Colonic mucosa (tissue), 4 donors: ENCODE measurements at regions not wholly inside any gene's neighbourhood (a gene's known extent, or its start where the extent isn't known, plus 50 kb on each side); places are given as distances from the start of the nearest gene placed in this dataset.
"Not testable (repeated sequence)": the region's sequence is repeated elsewhere in the genome, so short reads cannot be mapped to it uniquely, and the experiment has no call there.

ENCODE experiments used
- DNase-seq: peaks from one replicate; pipeline ENCODE4 v3.0.0-alpha.2; 2020
- H3K27ac ChIP-seq: fragments of 200-600 bp; one replicate; pipeline ENCODE4 v1.8.0; 2021
- H3K27me3 ChIP-seq: fragments of 200-600 bp; one replicate; pipeline ENCODE4 v1.8.0; 2021
- H3K36me3 ChIP-seq: fragments of 200-600 bp; one replicate; pipeline ENCODE4 v1.8.0; 2021
- H3K4me1 ChIP-seq: fragments of 200-600 bp; one replicate; pipeline ENCODE4 v1.8.0; 2021; ENCODE audit warnings: mild to moderate bottlenecking
- H3K4me3 ChIP-seq: fragments of 200-600 bp; one replicate; pipeline ENCODE4 v1.8.0; 2021
- H3K9ac ChIP-seq, 2 donors: one replicate each; pipeline ENCODE4 v1.7.0; 2013; ENCODE audit warnings: control low read depth in 2 of 2, low read depth in 2 of 2, low read length in 2 of 2
- H3K9me3 ChIP-seq: fragments of 200-600 bp; one replicate; pipeline ENCODE4 v1.8.0; 2021
- intact Hi-C: fragments of 100-400 bp; cut with DNase I; formaldehyde crosslinking; loops from one replicate; pipeline ENCODE4 v1.14.1; 2022
- TF ChIP-seq, protein P1 (sequence below): fragments of 200-600 bp; IDR thresholded peaks from one replicate; pipeline ENCODE4 v1.8.0; 2022; ENCODE audit warnings: antibody characterized with exemption, mild to moderate bottlenecking
- donor health status: healthy.
- donor health status: DM: no; HTN: no; CAD: no.
- donor health status: DM: no; HTN: no; CAD: no.

DNA sequence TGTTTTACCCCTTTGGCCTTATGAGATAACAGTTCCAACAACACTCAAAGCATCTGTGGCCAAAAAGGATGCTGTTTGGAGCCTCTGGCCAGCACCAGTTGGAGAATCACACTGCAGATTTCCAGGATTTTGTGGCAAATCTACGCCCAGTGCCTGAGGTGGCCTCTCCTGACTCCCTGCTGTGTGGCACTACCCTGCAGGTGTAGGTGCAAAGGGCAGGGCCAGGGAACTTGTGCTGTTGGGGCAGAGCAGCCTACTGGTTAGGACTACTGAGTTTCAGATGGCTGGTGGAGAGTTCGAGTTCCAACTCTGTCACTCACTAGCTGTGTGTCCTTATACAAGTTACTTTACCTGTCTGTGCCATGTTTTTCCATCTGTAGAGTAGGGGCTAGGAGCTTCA lies 170.5 kb downstream of the PTPRU start:
- DNase-seq = no peak
- Histone ChIP-seq H3K9ac (no peak overlapping the region), H3K4me3 (no peak overlapping the region), H3K4me1 (no peaks in the 10 kb centered on the region), H3K36me3 (no peaks in the 10 kb centered on the region), H3K9me3 (no peaks in the 10 kb centered on the region), H3K27ac (no peak overlapping the region), H3K27me3 (no peaks in the 10 kb centered on the region)
- TF ChIP-seq, protein P1, sequence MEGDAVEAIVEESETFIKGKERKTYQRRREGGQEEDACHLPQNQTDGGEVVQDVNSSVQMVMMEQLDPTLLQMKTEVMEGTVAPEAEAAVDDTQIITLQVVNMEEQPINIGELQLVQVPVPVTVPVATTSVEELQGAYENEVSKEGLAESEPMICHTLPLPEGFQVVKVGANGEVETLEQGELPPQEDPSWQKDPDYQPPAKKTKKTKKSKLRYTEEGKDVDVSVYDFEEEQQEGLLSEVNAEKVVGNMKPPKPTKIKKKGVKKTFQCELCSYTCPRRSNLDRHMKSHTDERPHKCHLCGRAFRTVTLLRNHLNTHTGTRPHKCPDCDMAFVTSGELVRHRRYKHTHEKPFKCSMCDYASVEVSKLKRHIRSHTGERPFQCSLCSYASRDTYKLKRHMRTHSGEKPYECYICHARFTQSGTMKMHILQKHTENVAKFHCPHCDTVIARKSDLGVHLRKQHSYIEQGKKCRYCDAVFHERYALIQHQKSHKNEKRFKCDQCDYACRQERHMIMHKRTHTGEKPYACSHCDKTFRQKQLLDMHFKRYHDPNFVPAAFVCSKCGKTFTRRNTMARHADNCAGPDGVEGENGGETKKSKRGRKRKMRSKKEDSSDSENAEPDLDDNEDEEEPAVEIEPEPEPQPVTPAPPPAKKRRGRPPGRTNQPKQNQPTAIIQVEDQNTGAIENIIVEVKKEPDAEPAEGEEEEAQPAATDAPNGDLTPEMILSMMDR = no peak
- intact Hi-C loops = no loop called here

DNA sequence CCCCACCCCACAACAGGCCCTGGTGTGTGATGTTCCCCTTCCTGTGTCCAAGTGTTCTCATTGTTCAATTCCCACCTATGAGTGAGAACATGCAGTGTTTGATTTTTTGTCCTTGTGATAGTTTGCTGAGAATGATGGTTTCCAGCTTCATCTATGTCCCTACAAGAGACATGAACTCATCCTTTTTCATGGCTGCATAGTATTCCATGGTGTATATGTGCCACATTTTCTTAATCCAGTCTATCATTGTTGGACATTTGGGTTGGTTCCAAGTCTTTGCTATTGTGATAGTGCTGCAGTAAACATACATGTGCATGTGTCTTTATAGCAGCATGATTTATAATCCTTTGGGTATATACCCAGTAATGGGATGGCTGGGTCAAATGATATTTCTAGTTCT lies 163.9 kb downstream of the PTPRU start:
- H3K27me3 ChIP-seq, H3K4me3 ChIP-seq, H3K9ac ChIP-seq, H3K27ac ChIP-seq, H3K4me1 ChIP-seq, intact Hi-C loops, DNase-seq, H3K9me3 ChIP-seq, H3K36me3 ChIP-seq: not testable (repeated sequence)

DNA sequence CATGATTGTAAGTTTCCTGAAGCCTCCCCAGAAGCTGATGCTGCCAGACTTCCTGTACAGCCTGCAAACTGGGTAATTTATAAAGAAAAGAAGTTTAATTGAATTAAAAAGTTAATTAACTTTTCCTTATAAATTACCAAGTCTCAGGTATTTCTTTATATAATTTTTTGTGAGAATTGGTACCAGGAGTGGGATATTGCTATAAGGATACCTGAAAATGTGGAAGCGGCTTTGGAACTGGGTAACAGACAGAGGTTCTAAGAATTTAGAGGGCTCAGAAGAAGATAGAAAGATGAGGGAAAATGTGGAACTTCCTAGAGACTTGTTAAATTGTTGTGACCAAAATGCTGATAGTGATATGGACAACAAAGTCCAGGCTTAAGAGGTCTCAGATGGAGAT lies 163.1 kb downstream of the PTPRU start:
- H3K9me3 ChIP-seq = no peaks in the 10 kb centered on the region
- intact Hi-C loops = no loop called here
- H3K36me3 ChIP-seq = no peaks in the 10 kb centered on the region
- TF ChIP-seq, protein P1 = no peak
- no peak overlapping the region for H3K4me3 ChIP-seq
- DNase-seq = no peak
- no peaks in the 10 kb centered on the region for H3K27me3 ChIP-seq
- no peak overlapping the region for H3K9ac ChIP-seq
- H3K4me1 ChIP-seq = no peaks in the 10 kb centered on the region
- no peak overlapping the region for H3K27ac ChIP-seq

DNA sequence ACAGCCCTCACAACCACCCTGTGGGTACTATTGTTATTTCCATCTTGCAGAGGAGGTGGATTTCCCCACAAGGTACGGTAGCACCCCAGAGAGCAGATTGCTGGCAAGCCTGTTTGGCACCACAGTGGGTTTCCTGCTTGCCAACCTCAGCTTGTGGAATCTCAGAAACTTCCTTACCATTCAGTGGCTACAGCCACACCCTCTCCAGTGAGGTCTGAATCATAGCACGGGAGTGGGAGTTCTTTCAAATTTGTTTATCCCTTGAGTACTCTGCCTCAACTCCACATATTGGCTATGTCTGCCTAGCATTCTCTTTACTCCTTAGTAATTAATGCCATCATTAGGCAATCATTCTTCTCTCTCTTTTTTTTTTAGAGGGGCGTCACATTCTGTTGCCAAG lies 162.1 kb downstream of the PTPRU start:
- Histone ChIP-seq H3K9ac (no peak overlapping the region), H3K27me3 (no peaks in the 10 kb centered on the region), H3K9me3 (no peaks in the 10 kb centered on the region), H3K4me3 (no peak overlapping the region), H3K36me3 (no peaks in the 10 kb centered on the region), H3K27ac (no peak overlapping the region), H3K4me1 (no peaks in the 10 kb centered on the region)
- intact Hi-C loops = no loop called here
- TF ChIP-seq, protein P1 = no peak
- no peak for DNase-seq

DNA sequence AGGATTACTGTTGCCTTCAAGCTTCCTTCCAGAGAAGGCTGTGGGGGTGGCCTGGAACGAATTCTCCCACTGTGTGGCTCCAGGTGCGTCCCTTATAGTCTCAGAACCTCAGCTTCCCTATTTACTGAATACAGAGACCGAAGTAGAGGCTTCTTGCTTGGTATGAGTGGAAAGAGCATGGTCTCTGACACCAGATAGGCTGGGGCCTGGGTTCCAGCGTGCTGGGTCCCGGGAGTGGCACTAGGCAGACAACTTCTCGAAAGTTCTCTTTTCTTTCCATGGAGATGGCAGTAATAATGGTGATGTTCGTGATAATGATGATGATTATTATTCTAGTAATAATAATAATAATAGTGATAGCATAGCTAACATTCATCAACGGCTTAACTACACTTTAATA lies 161.7 kb downstream of the PTPRU start:
- Histone ChIP-seq H3K9me3 (no peaks in the 10 kb centered on the region), H3K36me3 (no peaks in the 10 kb centered on the region), H3K27ac (no peak overlapping the region), H3K9ac (no peak overlapping the region), H3K4me1 (no peaks in the 10 kb centered on the region), H3K4me3 (no peak overlapping the region), H3K27me3 (no peaks in the 10 kb centered on the region)
- DNase-seq = no peak
- intact Hi-C loops = no loop called here
- TF ChIP-seq, protein P1 = no peak

DNA sequence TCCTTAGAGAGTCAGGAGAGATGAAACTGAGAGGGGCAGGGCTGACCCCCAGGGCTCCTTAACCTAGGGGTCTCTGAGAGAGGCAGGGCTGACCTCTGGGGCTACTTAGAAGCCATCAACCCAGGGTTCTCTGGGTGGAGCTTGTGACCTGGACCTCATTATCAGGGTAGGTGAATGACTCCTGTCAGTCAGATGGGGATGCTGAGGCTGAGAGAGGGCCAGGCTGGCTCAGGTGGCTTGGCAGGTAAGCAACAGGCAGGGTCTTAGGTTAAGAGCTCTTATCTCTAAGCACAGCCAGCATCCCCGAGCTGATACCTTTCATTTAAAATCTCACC lies 160.9 kb downstream of the PTPRU start:
- Histone ChIP-seq H3K4me1 (no peaks in the 10 kb centered on the region), H3K9ac (no peak overlapping the region), H3K27me3 (no peaks in the 10 kb centered on the region), H3K4me3 (no peak overlapping the region), H3K9me3 (no peaks in the 10 kb centered on the region), H3K36me3 (no peaks in the 10 kb centered on the region), H3K27ac (no peak overlapping the region)
- intact Hi-C loops = no loop called here
- TF ChIP-seq, protein P1 = no peak
- no peak for DNase-seq
